HG03175 (cell line): ENCODE measurements at regions not wholly inside any gene's neighbourhood (a gene's known extent, or its start where the extent isn't known, plus 50 kb on each side); places are given as distances from the start of the nearest gene placed in this dataset.
"Not testable (repeated sequence)": the region's sequence is repeated elsewhere in the genome, so short reads cannot be mapped to it uniquely, and the experiment has no call there.

ENCODE experiments used
- ATAC-seq: cut with Tn5 transposase; IDR thresholded peaks from one replicate; pipeline ENCODE4 v1.9.1; 2021; ENCODE audit warnings: mild to moderate bottlenecking, moderate library complexity; ENCODE audit not compliant: unreplicated experiment

DNA sequence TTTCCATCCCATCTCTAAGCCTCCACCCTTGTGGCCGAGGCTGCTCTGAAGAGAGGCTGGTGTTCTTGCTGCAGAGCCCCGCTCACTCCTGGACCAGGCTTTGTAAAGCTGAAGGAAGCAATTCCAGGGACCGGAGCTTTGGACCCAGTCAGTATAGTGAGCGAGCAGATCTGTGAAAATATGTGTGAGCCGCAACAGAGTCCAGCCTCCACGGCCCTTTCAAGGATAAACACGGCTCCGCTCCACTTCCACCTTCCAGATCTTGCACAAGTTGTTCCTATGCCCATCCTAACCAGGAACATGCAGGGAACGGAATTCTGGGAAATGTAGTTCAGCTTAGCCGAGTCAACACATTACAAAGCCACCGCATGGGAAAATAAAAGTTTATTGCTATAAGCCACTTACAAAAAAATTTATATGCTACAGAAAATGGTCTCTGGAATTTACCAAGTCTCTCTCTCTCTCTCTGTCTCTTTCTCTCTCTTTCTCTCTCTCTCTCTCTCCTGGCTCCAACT lies 151.7 kb upstream of the ZNF521 start:
- ATAC-seq = no peak

DNA sequence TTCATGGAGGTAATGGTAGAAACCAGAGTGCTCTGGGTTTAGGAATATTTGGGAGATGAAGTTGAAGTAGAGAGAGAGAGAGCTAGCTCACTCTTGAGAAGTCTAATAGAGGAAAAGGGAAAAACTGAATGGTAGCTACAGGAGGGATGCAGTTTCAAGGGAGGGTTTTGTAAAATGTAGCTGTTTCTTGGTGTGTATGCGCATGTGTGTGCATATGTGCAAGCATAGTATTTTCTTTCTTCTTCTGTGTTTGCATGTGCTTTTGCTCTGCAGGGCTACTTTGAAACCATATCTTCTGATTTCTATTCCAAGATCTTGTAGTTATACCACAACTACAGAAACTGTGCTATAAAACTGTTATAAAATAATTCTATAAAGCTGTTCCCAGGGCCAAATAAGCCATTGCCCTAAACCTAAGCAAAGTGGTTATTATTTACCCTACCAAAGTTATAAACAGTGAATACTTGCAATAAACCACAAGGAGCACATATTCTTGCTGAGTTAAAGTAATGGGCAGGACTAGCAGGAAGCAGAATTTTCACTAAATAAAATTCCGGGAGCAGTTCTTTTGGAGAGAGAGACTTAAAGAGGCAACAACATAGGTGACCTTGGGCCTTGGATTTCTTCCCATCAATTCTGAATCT lies 145.3 kb upstream of the ZNF521 start:
- ATAC-seq = no peak

- no peak for ATAC-seq
These were observed 144.6 kb upstream of the ZNF521 start for GRCh38 chr18:25496544-25496943.

GRCh38 chr18:25495606-25496005 lies 143.6 kb upstream of the ZNF521 start:
- no peak for ATAC-seq

GRCh38 chr18:25494888-25495287 lies 142.9 kb upstream of the ZNF521 start:
- ATAC-seq = no peak

DNA sequence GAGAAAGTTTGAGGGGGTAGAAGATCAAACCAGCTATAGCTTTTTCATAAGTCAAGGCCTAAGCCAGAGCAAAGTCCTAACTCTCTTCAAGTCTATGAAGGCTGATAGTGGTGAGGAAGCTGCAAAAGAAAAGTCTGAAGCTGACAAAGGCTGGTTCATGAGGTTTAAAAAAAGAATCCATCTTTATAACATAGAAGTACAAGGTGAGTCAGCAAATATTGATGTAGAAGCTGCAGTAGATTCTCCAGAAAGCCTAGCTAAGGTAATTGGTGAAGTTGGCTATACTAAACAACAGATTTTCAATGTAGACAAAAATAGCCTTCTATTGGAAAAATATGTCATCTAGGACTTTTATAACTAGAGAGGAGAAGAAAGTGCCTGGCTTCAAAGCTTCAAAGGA lies 141.4 kb upstream of the ZNF521 start:
- ATAC-seq = no peak

DNA sequence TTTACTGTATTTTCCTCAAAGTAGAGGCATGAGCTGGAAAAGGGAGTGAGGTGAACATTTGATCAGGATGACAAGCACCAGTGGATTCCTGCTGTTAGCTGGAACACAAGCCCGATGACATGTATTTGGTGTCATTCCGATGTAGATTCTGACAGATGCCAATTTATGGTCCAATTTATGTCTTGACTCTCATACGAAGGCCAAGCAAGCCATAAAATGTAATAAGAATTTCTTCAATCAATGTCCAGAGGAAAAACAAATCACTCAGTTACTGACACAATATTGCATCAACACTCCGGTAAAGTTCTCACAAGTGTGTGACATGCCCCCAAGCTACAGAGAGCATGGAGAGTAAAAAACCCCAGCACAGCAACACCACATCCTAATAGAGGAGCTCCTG lies 138.3 kb upstream of the ZNF521 start:
- ATAC-seq = no peak

GRCh38 chr18:25473008-25473407 lies 121.0 kb upstream of the ZNF521 start:
- ATAC-seq = no peak

GRCh38 chr18:25470756-25471524 lies 119.0 kb upstream of the ZNF521 start:
- not testable (repeated sequence) for ATAC-seq

DNA sequence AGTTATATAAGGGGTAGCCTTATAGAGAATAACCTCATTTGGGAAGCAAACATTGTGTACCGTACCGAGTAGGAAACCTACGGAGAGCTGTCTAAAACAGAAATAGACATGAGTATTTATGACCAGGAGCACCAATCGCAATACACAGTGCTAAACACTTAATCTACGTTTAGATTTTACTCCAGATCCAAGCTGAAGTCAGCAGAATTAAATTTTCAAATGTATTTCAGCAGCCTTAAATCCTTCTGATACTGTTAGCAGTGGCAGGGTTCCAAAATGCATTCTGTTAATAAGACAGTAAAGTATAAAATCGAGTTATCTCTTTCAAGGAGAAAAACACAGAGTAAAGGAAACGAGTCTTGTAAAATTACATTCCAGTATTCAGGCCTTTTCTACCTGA lies 118.1 kb upstream of the ZNF521 start:
- ATAC-seq = no peak

DNA sequence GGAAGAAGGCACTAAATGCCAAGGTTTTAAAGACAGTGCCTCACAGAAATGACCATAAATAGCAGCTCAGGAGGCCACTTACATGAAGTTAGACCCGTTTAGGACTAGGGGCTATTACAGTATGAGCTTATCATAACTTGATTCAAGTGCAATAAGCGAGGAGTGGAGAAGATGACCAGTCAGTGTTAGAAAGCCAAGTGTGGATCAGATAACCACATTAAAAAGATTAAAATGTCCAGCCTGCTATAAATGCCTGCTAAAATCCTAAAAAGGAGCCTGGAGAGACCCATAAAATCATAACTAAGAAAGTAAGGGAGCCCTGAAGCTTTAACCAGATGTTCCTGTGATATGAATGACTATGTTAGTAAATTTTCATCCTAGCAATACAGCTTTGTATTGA lies 117.5 kb upstream of the ZNF521 start:
- no peak for ATAC-seq

- ATAC-seq = no peak
These were observed 115.4 kb upstream of the ZNF521 start for GRCh38 chr18:25467226-25467987.

- no peak for ATAC-seq
These were observed 113.3 kb upstream of the ZNF521 start for GRCh38 chr18:25465152-25465732.

DNA sequence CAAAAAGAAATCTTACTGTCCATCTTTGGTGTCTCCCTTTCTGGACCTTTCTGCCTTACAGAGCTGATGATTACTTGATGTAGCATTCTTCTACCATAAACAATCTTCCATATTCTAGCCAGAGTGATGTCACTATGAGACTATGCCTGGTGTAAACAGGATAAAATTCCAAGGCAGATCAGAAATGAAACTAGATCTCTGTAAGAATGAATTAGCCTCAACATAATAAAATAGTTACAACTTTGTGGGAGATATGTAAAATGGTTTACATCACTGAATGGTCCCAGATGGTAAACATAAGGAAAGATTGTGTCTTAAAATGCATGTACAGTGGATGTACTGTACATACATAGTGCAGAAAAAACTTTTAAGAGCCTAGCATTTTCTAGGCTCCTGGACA lies 112.3 kb upstream of the ZNF521 start:
- no peak for ATAC-seq

DNA sequence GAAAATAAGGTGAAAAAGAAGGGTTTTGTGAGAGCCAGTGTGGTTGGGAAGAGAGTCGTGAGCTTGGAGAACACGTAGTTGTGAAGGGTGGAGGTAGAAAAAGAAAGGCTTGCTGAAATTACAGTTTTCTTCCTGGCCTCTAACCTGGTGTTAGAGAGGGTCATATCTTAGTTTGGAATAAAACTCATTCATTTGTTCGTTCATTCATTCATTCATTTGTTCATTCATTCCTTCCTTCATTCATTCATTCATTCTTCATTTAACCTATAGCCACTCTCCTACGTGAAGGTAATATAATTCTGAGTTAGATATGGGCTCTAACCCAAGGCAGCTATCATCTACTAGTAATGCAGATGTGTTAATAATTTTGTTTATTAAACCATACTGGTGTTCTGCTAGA lies 111.8 kb upstream of the ZNF521 start:
- ATAC-seq = no peak

DNA sequence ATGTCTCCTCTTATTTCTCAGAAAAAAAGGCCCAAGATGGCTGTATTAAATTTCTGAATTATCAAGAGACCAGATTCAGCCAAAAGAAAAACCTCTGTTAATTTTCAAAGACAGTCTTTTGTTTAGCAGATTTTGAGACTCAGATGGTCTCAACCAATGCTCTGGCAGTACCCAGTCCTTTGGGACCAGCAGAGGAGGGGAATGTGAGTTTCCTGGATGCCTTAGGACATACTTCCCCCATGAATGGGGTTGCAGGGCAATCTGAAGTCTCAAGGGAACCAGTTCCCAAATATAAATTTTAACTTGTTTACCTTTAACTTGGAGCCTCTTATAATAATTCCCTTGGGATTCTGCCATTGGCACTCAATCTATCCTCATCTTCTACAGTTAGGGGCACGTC lies 107.8 kb upstream of the ZNF521 start:
- ATAC-seq = no peak

GRCh38 chr18:25457601-25458000 lies 105.6 kb upstream of the ZNF521 start:
- no peak for ATAC-seq

- no peak for ATAC-seq
These were observed 105.2 kb upstream of the ZNF521 start for GRCh38 chr18:25457126-25457525.

GRCh38 chr18:25456334-25457010 lies 104.5 kb upstream of the ZNF521 start:
- no peak for ATAC-seq

DNA sequence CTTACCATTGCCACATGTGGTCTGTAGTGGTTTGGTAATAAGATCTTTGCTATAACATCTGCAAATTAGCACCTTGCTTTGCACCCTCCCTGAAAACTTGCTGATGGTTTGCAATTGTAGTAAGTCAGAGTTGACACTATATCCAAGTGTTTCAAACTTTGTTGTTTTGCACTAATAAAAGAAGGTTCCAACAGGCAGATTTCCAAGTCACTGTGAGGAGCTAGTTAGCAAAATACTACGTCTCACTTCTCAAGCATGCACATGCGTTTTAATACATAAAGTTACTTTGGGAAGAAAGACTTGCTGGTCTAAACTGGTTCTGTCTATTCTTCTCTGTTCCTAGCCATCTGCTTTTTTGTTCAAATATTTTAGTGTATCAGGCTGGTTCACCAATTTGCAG lies 103.7 kb upstream of the ZNF521 start:
- ATAC-seq = no peak

DNA sequence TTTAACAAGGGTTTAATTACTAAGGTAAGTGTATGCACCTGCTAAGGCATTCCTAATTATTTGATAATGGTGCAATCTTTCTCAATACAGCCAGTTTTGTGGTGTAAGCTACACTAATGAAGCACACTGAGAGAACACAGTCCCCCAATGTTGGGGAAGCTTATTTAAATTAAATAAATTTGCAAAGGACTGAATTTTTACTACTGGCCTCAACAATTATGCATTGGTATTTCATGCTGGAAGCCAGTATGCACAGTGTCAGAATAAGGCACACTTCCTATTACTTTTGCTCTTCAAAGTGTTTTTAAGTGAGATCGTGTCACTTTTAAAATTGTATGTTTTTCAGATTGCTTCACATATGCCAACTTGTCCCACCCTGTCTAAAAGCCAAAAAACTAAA lies 103.2 kb upstream of the ZNF521 start:
- ATAC-seq = no peak
